ENCODE measurements at regions not wholly inside any gene's neighbourhood (a gene's known extent, or its start where the extent isn't known, plus 50 kb on each side); places are given as distances from the start of the nearest gene placed in this dataset.

DNA sequence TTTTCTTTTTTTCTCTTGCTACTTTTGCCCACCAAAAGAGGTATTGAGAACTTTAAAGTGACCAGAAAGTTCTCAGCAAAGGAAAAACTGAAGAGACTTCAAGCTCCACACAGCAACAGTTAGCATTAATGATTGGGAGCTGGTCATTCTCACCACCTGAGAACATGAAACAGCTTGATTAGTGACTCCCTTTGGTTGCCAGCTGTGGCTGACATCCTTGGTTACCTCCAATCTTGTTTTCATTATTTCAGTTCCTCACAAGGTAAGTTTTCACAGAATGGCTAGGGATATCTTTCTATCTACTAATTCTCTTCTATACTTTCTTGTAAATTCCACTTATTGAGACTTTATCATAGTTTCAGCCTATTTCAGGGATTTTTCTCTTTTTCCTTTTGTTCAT, 427.9 kb downstream of the QKI start:
- TF ChIP-seq ZNF565 (CRISPR knock-in tag; conservative IDR thresholded peaks at IDR 0.05; ENCODE audit: low read depth) = no peak
- no peak for TF ChIP-seq OSR1 (CRISPR knock-in tag; IDR thresholded peaks at IDR 0.05)
- TF ChIP-seq, protein P1, sequence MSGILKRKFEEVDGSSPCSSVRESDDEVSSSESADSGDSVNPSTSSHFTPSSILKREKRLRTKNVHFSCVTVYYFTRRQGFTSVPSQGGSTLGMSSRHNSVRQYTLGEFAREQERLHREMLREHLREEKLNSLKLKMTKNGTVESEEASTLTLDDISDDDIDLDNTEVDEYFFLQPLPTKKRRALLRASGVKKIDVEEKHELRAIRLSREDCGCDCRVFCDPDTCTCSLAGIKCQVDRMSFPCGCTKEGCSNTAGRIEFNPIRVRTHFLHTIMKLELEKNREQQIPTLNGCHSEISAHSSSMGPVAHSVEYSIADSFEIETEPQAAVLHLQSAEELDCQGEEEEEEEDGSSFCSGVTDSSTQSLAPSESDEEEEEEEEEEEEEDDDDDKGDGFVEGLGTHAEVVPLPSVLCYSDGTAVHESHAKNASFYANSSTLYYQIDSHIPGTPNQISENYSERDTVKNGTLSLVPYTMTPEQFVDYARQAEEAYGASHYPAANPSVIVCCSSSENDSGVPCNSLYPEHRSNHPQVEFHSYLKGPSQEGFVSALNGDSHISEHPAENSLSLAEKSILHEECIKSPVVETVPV (CRISPR knock-in tag; IDR thresholded peaks at IDR 0.05) = no peak
- no peak for TF ChIP-seq RARB (CRISPR knock-in tag; IDR thresholded peaks at IDR 0.05)
- TF ChIP-seq CREB5 (CRISPR knock-in tag; IDR thresholded peaks at IDR 0.05; ENCODE audit: low read depth) = no peak
- TF ChIP-seq ZFP3 (CRISPR knock-in tag; IDR thresholded peaks at IDR 0.05) = no peak
- no peak for TF ChIP-seq ZNF8 (CRISPR knock-in tag; IDR thresholded peaks at IDR 0.05)
- TF ChIP-seq ISL1 (CRISPR knock-in tag; IDR thresholded peaks at IDR 0.05) = no peak
- TF ChIP-seq PATZ1 (CRISPR knock-in tag; IDR thresholded peaks at IDR 0.05; ENCODE audit: borderline replicate concordance) = no peak
- TF ChIP-seq ZFP30 (CRISPR knock-in tag; IDR thresholded peaks at IDR 0.05) = no peak

All from SK-N-SH treated with all-trans-retinoic acid at 6 μM for 48 hours (cell line).